Astrocyte of the spinal cord (primary cell): ENCODE measurements at regions not wholly inside any gene's neighbourhood (a gene's known extent, or its start where the extent isn't known, plus 50 kb on each side); places are given as distances from the start of the nearest gene placed in this dataset.

Source experiments
- DNase-seq: peaks from one replicate; pipeline ENCODE4 v3.0.0; 2011; ENCODE audit warnings: low read depth, low spot score
- H3K4me3 ChIP-seq: 2 replicates; pipeline ENCODE4 v1.5.1; 2011; ENCODE audit warnings: low read depth, mild to moderate bottlenecking, low read length, moderate library complexity
- CTCF ChIP-seq: IDR thresholded peaks from 2 replicates; pipeline ENCODE4 v1.5.1; 2012; ENCODE audit warnings: low read depth, mild to moderate bottlenecking, low read length, inconsistent platforms
- in situ Hi-C: cut with HindIII; loops from 2 replicates; pipeline ENCODE4 v1.10.0; 2017; ENCODE audit warnings: low sequenced_read_pairs

GRCh38 chr2:2703762-2704427 is 372.8 kb upstream of the MYT1L start:
- TF ChIP-seq CTCF = no peak
- no peak overlapping the region for H3K4me3 ChIP-seq
- in situ Hi-C loops = no loop called here
- DNase-seq = no peak

- in situ Hi-C loops = no loop called here
- no peak for TF ChIP-seq CTCF
Observed at GRCh38 chr2:2703172-2703571, 372.1 kb upstream of the MYT1L start.

GRCh38 chr2:2702385-2702784 is 371.3 kb upstream of the MYT1L start:
- TF ChIP-seq CTCF = no peak
- in situ Hi-C loops = no loop called here
- DNase-seq = no peak
- no peak overlapping the region for H3K4me3 ChIP-seq

More at GRCh38 chr2:2703172-2703571, 372.1 kb upstream of the MYT1L start:
- no peak for DNase-seq
- no peak overlapping the region for H3K4me3 ChIP-seq

GRCh38 chr2:2701813-2702212 is 370.7 kb upstream of the MYT1L start:
- TF ChIP-seq CTCF = no peak
- in situ Hi-C loops = no loop called here
- no peak for DNase-seq
- H3K4me3 ChIP-seq = no peak overlapping the region

GRCh38 chr2:2701176-2701781 is 370.2 kb upstream of the MYT1L start:
- in situ Hi-C loops = no loop called here
- no peak for DNase-seq
- no peak overlapping the region for H3K4me3 ChIP-seq
- TF ChIP-seq CTCF = no peak

GRCh38 chr2:2699121-2699505 is 368.0 kb upstream of the MYT1L start:
- in situ Hi-C loops = no loop called here
- H3K4me3 ChIP-seq = no peak overlapping the region
- DNase-seq = no peak
- no peak for TF ChIP-seq CTCF
